ENCODE measurements at regions not wholly inside any gene's neighbourhood (a gene's known extent, or its start where the extent isn't known, plus 50 kb on each side); places are given as distances from the start of the nearest gene placed in this dataset.

DNA sequence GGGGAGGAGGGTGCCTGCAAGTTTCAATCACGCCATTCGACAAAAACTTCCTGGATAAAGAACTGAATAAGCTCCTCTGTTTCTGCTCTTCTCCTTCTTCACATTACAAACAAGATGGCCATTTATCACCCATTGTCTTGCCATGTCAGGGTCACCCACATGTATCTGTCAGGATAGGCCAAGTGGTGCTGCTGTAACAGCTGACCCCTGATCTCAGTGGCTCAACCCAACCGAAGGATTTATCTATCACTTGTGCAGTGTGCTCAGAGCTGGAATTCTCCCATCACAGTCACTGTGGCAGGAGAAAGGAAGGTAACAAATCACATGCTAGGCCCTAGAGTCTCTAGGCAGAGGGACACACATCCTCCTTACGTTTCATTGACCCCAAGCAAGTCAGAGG, 210.0 kb upstream of the CDH5 start:
- Histone ChIP-seq H3K27ac (replicated peaks) (no peak overlapping the region), H3K27me3 (ENCODE audit: insufficient read depth, poor library complexity, severe bottlenecking) (no peaks in the 10 kb centered on the region), H3K4me3 (replicated peaks; ENCODE audit: insufficient read depth, low read length) (no peak overlapping the region)
- TF ChIP-seq, protein P1, sequence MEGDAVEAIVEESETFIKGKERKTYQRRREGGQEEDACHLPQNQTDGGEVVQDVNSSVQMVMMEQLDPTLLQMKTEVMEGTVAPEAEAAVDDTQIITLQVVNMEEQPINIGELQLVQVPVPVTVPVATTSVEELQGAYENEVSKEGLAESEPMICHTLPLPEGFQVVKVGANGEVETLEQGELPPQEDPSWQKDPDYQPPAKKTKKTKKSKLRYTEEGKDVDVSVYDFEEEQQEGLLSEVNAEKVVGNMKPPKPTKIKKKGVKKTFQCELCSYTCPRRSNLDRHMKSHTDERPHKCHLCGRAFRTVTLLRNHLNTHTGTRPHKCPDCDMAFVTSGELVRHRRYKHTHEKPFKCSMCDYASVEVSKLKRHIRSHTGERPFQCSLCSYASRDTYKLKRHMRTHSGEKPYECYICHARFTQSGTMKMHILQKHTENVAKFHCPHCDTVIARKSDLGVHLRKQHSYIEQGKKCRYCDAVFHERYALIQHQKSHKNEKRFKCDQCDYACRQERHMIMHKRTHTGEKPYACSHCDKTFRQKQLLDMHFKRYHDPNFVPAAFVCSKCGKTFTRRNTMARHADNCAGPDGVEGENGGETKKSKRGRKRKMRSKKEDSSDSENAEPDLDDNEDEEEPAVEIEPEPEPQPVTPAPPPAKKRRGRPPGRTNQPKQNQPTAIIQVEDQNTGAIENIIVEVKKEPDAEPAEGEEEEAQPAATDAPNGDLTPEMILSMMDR (IDR thresholded peaks at IDR 0.05; ENCODE audit: insufficient read depth, low read length) = no peak
- no peak for TF ChIP-seq POLR2AphosphoS5 (IDR thresholded peaks at IDR 0.05; ENCODE audit: low read depth)
- no peak for TF ChIP-seq GABPA (IDR thresholded peaks at IDR 0.05; ENCODE audit: low read depth)
- no peak for TF ChIP-seq SPI1 (IDR thresholded peaks at IDR 0.05; ENCODE audit: borderline replicate concordance, low read depth)
- TF ChIP-seq, protein P2, sequence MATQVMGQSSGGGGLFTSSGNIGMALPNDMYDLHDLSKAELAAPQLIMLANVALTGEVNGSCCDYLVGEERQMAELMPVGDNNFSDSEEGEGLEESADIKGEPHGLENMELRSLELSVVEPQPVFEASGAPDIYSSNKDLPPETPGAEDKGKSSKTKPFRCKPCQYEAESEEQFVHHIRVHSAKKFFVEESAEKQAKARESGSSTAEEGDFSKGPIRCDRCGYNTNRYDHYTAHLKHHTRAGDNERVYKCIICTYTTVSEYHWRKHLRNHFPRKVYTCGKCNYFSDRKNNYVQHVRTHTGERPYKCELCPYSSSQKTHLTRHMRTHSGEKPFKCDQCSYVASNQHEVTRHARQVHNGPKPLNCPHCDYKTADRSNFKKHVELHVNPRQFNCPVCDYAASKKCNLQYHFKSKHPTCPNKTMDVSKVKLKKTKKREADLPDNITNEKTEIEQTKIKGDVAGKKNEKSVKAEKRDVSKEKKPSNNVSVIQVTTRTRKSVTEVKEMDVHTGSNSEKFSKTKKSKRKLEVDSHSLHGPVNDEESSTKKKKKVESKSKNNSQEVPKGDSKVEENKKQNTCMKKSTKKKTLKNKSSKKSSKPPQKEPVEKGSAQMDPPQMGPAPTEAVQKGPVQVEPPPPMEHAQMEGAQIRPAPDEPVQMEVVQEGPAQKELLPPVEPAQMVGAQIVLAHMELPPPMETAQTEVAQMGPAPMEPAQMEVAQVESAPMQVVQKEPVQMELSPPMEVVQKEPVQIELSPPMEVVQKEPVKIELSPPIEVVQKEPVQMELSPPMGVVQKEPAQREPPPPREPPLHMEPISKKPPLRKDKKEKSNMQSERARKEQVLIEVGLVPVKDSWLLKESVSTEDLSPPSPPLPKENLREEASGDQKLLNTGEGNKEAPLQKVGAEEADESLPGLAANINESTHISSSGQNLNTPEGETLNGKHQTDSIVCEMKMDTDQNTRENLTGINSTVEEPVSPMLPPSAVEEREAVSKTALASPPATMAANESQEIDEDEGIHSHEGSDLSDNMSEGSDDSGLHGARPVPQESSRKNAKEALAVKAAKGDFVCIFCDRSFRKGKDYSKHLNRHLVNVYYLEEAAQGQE (IDR thresholded peaks at IDR 0.05; ENCODE audit: insufficient replicate concordance, low read depth) = no peak
- no peak for DNase-seq (ENCODE audit: low read depth in 1 of 2, low spot score in 1 of 2)

DNA sequence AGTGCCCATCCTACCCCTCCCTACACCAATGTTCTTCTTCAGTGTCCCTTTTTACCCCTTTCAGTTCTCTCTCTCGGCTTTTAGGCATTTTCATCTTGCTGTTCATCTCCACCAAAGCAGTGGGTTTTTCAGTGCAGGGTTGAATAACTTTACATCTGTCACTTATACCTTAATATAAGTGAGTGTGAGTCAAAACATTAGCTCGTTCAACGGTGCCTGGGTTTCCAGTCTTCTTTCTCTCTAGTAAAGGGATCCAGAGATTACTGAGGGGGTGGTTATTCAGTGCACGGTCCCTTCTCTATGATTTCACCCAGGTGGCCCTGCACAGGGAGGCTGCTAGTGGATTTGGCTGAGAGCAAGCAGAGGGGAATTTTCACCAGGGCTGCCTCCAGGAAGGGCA, 210.6 kb upstream of the CDH5 start:
- H3K4me3 ChIP-seq (replicated peaks; ENCODE audit: insufficient read depth, low read length) = no peak overlapping the region
- H3K27ac ChIP-seq (replicated peaks) = no peak overlapping the region
- no peak for DNase-seq (ENCODE audit: low read depth in 1 of 2, low spot score in 1 of 2)
- no peaks in the 10 kb centered on the region for H3K27me3 ChIP-seq (ENCODE audit: insufficient read depth, poor library complexity, severe bottlenecking)
- TF ChIP-seq, protein P2 (IDR thresholded peaks at IDR 0.05; ENCODE audit: insufficient replicate concordance, low read depth) = no peak
- TF ChIP-seq POLR2AphosphoS5 (IDR thresholded peaks at IDR 0.05; ENCODE audit: low read depth) = no peak
- no peak for TF ChIP-seq SPI1 (IDR thresholded peaks at IDR 0.05; ENCODE audit: borderline replicate concordance, low read depth)
- TF ChIP-seq GABPA (IDR thresholded peaks at IDR 0.05; ENCODE audit: low read depth) = no peak
- TF ChIP-seq, protein P1 (IDR thresholded peaks at IDR 0.05; ENCODE audit: insufficient read depth, low read length) = no peak

DNA sequence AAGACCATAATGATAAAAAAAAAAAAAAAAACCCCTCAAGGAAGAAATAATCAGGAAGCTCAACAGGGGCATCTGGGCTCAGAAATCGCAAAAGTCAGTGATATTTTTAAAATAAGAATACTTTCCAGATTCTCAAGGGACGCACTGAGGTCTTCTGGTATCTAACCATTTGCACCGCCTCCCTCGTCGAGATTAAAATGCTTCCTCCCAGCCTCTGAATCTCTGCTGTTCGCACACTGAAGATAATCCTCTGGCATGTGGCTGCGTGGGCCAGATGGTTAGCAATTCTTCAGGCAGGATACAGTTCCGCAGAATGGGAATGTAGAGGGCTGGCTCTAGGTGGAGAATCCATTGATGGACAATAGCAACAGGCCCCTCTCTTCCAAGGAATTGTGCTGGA, 211.7 kb upstream of the CDH5 start:
- DNase-seq (ENCODE audit: low read depth in 1 of 2, low spot score in 1 of 2) = no peak
- no peak overlapping the region for H3K4me3 ChIP-seq (replicated peaks; ENCODE audit: insufficient read depth, low read length)
- H3K27ac ChIP-seq (replicated peaks) = no peak overlapping the region
- TF ChIP-seq, protein P1 (IDR thresholded peaks at IDR 0.05; ENCODE audit: insufficient read depth, low read length) = no peak
- no peak for TF ChIP-seq POLR2AphosphoS5 (IDR thresholded peaks at IDR 0.05; ENCODE audit: low read depth)
- TF ChIP-seq, protein P2 (IDR thresholded peaks at IDR 0.05; ENCODE audit: insufficient replicate concordance, low read depth) = no peak
- TF ChIP-seq SPI1 (IDR thresholded peaks at IDR 0.05; ENCODE audit: borderline replicate concordance, low read depth) = no peak
- no peak for TF ChIP-seq GABPA (IDR thresholded peaks at IDR 0.05; ENCODE audit: low read depth)
- no peaks in the 10 kb centered on the region for H3K27me3 ChIP-seq (ENCODE audit: insufficient read depth, poor library complexity, severe bottlenecking)
